GM19455 (cell line): ENCODE measurements at regions not wholly inside any gene's neighbourhood (a gene's known extent, or its start where the extent isn't known, plus 50 kb on each side); places are given as distances from the start of the nearest gene placed in this dataset.

Experiments used
- ATAC-seq: cut with Tn5 transposase; IDR thresholded peaks from one replicate; pipeline ENCODE4 v1.9.1; 2021; ENCODE audit not compliant: unreplicated experiment

GRCh38 chr2:22500555-22500935 is 884.4 kb upstream of the KLHL29 start:
- no peak for ATAC-seq

- ATAC-seq = no peak
Observed at GRCh38 chr2:22501851-22502250, 883.1 kb upstream of the KLHL29 start.

- ATAC-seq = no peak
Observed at GRCh38 chr2:22513563-22513962, 871.4 kb upstream of the KLHL29 start.

GRCh38 chr2:22517141-22517540 is 867.8 kb upstream of the KLHL29 start:
- ATAC-seq = no peak

- ATAC-seq = no peak
Observed at GRCh38 chr2:22518641-22519040, 866.3 kb upstream of the KLHL29 start.

GRCh38 chr2:22520369-22521288 is 864.4 kb upstream of the KLHL29 start:
- no peak for ATAC-seq

- ATAC-seq = no peak
Observed at GRCh38 chr2:22521620-22522019, 863.4 kb upstream of the KLHL29 start.

GRCh38 chr2:22525681-22526080 is 859.3 kb upstream of the KLHL29 start:
- no peak for ATAC-seq

- ATAC-seq = no peak
Observed at GRCh38 chr2:22530131-22530530, 854.8 kb upstream of the KLHL29 start.

- no peak for ATAC-seq
Observed at GRCh38 chr2:22536133-22536532, 848.8 kb upstream of the KLHL29 start.

GRCh38 chr2:22554453-22554852 is 830.5 kb upstream of the KLHL29 start:
- no peak for ATAC-seq

- no peak for ATAC-seq
Observed at GRCh38 chr2:22557406-22557805, 827.6 kb upstream of the KLHL29 start.

- no peak for ATAC-seq
Observed at GRCh38 chr2:22560021-22560420, 825.0 kb upstream of the KLHL29 start.

GRCh38 chr2:22579341-22579740 is 805.6 kb upstream of the KLHL29 start:
- ATAC-seq = no peak

GRCh38 chr2:22582107-22582506 is 802.9 kb upstream of the KLHL29 start:
- no peak for ATAC-seq

GRCh38 chr2:22596306-22596705 is 788.7 kb upstream of the KLHL29 start:
- ATAC-seq = no peak

- no peak for ATAC-seq
Observed at GRCh38 chr2:22600156-22600555, 784.8 kb upstream of the KLHL29 start.

- no peak for ATAC-seq
Observed at GRCh38 chr2:22600999-22601398, 784.0 kb upstream of the KLHL29 start.

GRCh38 chr2:22604136-22604535 is 780.8 kb upstream of the KLHL29 start:
- no peak for ATAC-seq

GRCh38 chr2:22616031-22616430 is 768.9 kb upstream of the KLHL29 start:
- ATAC-seq = no peak

GRCh38 chr2:22623620-22624019 is 761.4 kb upstream of the KLHL29 start:
- ATAC-seq = no peak

- ATAC-seq = no peak
Observed at GRCh38 chr2:22626621-22627020, 758.4 kb upstream of the KLHL29 start.

GRCh38 chr2:22628221-22628620 is 756.8 kb upstream of the KLHL29 start:
- ATAC-seq = no peak
